Tibial nerve (tissue), 4 donors: ENCODE measurements at regions not wholly inside any gene's neighbourhood (a gene's known extent, or its start where the extent isn't known, plus 50 kb on each side); places are given as distances from the start of the nearest gene placed in this dataset.

Experiments
- EP300 ChIP-seq, 2 donors: sonication (generic); formaldehyde crosslinking; IDR thresholded peaks; one replicate each; pipeline ENCODE4 v1.6.1; 2017; ENCODE audit warnings: antibody characterized with exemption in 2 of 2, mild to moderate bottlenecking in 1 of 2
- POLR2A ChIP-seq, 2 donors: fragments of 450-650 bp; IDR thresholded peaks; one replicate each; pipeline ENCODE4 v1.6.1; 2017; ENCODE audit warnings: antibody characterized with exemption in 2 of 2, mild to moderate bottlenecking in 2 of 2, moderate library complexity in 2 of 2
- TF ChIP-seq, protein P1 (sequence below), 5 experiments: fragments of 200-600 bp in 3 of 5; fragments of 450-650 bp in 2 of 5; sonication (generic) in 3 of 5; IDR thresholded peaks; one replicate each; pipeline ENCODE4 v1.5.1; 2016 to 2019; ENCODE audit warnings: antibody characterized with exemption in 5 of 5, mild to moderate bottlenecking in 3 of 5, moderate library complexity in 2 of 5

DNA sequence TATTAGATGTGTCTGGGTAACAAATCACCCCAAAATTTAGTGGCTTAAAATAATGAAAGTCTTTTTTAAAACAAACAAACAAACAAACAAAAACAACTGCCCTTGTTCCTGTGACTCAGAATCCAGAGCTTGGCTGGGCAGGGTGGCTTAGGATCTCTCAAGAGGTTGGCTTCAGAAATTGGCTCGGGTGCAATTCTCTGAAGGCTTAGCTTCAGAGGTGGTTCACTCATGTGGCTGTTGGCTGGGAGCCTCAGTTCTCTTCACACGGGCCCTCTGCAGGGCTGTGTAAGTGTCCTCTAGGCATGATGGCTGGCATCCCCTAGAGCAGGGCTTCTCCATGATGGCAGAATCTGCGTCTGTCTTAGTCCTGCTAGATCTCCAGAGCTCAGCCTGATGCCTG, 179.9 kb upstream of the BCOR start:
- TF ChIP-seq POLR2A (IDR thresholded peaks at IDR 0.05) (no peak), EP300 (IDR thresholded peaks at IDR 0.05) (no peak)
- TF ChIP-seq, protein P1, sequence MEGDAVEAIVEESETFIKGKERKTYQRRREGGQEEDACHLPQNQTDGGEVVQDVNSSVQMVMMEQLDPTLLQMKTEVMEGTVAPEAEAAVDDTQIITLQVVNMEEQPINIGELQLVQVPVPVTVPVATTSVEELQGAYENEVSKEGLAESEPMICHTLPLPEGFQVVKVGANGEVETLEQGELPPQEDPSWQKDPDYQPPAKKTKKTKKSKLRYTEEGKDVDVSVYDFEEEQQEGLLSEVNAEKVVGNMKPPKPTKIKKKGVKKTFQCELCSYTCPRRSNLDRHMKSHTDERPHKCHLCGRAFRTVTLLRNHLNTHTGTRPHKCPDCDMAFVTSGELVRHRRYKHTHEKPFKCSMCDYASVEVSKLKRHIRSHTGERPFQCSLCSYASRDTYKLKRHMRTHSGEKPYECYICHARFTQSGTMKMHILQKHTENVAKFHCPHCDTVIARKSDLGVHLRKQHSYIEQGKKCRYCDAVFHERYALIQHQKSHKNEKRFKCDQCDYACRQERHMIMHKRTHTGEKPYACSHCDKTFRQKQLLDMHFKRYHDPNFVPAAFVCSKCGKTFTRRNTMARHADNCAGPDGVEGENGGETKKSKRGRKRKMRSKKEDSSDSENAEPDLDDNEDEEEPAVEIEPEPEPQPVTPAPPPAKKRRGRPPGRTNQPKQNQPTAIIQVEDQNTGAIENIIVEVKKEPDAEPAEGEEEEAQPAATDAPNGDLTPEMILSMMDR (IDR thresholded peaks at IDR 0.05): no peak
